ENCODE measurements at regions not wholly inside any gene's neighbourhood (a gene's known extent, or its start where the extent isn't known, plus 50 kb on each side); places are given as distances from the start of the nearest gene placed in this dataset.

- TF ChIP-seq POLR2A (IDR thresholded peaks at IDR 0.05) (no peak), CTCF (IDR thresholded peaks at IDR 0.05) (no peak)
Measured at GRCh38 chr18:60147323-60147722, 225.3 kb downstream of the MC4R start.

All from testis (tissue), 2 donors.